Fibroblast of pulmonary artery (primary cell): ENCODE measurements at regions not wholly inside any gene's neighbourhood (a gene's known extent, or its start where the extent isn't known, plus 50 kb on each side); places are given as distances from the start of the nearest gene placed in this dataset.
A peak's percentile ranks its signal among the peaks of the same experiment; 100 is the strongest.

Source experiments
- DNase-seq: peaks from one replicate; pipeline ENCODE4 v3.0.0-alpha.2; 2010; ENCODE audit warnings: low read depth
- H3K4me3 ChIP-seq: replicated peaks from 2 replicates; pipeline ENCODE4 v1.5.1; 2011; ENCODE audit warnings: low read depth, mild to moderate bottlenecking, control low read depth, low read length, moderate library complexity
- TF ChIP-seq, protein P1 (sequence below): IDR thresholded peaks from 2 replicates; pipeline ENCODE4 v1.5.1; 2011; ENCODE audit warnings: mild to moderate bottlenecking, control low read depth, low read length, inconsistent platforms; ENCODE audit errors: missing control alignments

- TF ChIP-seq, protein P1, sequence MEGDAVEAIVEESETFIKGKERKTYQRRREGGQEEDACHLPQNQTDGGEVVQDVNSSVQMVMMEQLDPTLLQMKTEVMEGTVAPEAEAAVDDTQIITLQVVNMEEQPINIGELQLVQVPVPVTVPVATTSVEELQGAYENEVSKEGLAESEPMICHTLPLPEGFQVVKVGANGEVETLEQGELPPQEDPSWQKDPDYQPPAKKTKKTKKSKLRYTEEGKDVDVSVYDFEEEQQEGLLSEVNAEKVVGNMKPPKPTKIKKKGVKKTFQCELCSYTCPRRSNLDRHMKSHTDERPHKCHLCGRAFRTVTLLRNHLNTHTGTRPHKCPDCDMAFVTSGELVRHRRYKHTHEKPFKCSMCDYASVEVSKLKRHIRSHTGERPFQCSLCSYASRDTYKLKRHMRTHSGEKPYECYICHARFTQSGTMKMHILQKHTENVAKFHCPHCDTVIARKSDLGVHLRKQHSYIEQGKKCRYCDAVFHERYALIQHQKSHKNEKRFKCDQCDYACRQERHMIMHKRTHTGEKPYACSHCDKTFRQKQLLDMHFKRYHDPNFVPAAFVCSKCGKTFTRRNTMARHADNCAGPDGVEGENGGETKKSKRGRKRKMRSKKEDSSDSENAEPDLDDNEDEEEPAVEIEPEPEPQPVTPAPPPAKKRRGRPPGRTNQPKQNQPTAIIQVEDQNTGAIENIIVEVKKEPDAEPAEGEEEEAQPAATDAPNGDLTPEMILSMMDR = no peak
- H3K4me3 ChIP-seq = no peak overlapping the region
- no peak for DNase-seq
Observed at GRCh38 chr10:31140716-31141115, 109.1 kb upstream of the ZNF438 start.

- TF ChIP-seq, protein P1 = no peak
- DNase-seq = peak; percentile 66
- H3K4me3 ChIP-seq = no peak overlapping the region
Observed at GRCh38 chr10:31142026-31142425, 110.4 kb upstream of the ZNF438 start.

GRCh38 chr10:31143331-31143935 is 111.8 kb upstream of the ZNF438 start:
- TF ChIP-seq, protein P1 = no peak
- no peak for DNase-seq
- H3K4me3 ChIP-seq = no peak overlapping the region

GRCh38 chr10:31145986-31146385 is 114.3 kb upstream of the ZNF438 start:
- TF ChIP-seq, protein P1 = no peak
- H3K4me3 ChIP-seq = no peak overlapping the region
- no peak for DNase-seq

- peak; percentile 71 for DNase-seq
- TF ChIP-seq, protein P1 = no peak
- H3K4me3 ChIP-seq = no peak overlapping the region
Observed at GRCh38 chr10:31146491-31147209, 115.0 kb upstream of the ZNF438 start.

DNA sequence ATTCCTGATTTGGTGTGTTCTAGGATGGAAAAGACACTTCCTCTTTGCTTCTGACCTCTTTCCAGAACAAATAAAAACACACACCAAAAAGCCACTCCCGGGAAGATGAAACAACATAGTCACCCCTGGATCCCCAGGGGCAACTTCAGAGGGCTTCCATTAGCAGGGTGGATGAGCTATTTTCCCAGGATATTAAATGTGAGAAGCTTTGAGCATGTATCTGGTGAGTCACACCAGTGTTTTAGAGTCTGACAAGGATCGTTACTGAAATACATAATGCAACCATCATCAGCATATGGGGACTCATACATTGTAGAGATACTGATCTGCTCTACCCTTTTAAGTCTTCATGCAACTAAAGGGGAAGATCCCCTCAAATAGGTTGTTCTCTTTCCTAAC is 115.5 kb upstream of the ZNF438 start:
- TF ChIP-seq, protein P1 = no peak
- peak; percentile 53 for DNase-seq
- H3K4me3 ChIP-seq = no peak overlapping the region
